ENCODE measurements at regions not wholly inside any gene's neighbourhood (a gene's known extent, or its start where the extent isn't known, plus 50 kb on each side); places are given as distances from the start of the nearest gene placed in this dataset.

DNA sequence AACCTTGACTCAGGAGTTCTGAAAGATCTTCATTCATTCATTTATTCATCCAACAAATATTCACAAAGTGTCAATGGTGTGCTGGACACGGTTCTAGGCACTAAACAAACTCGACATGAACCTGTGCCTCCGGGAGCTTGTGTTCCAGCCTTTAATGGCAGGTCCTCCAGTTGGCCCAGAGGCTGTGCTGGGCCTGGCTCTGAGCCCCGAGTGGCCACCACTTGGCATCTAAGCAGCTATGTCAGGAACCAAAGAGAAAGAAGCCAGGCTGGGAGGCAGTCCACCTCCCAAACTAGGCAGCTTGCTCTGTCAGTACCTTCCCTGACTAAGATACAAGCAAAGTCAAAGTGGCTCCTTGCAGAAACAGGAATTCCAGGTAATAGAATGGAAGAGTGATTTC, 233.6 kb downstream of the BUD13 start:
- Mint-ChIP-seq H3K27me3 (ENCODE audit: low read depth in 2 of 2) (peaks cover 16 to 19% of the 10 kb centered on the region in 2 donors), H3K9me3 (no peaks in the 10 kb centered on the region), H3K4me3 (no peak overlapping the region), H3K4me1 (no peaks in the 10 kb centered on the region), H3K27ac (no peak overlapping the region), H3K36me3 (no peaks in the 10 kb centered on the region)
- ATAC-seq: no peak
- no peak overlapping the region for H3K4me3 ChIP-seq (ENCODE audit: low read length)
- DNase-seq: no peak
- H3K36me3 ChIP-seq (ENCODE audit: control insufficient read depth, insufficient read depth, low read length): no peaks in the 10 kb centered on the region
- WGBS (ENCODE audit: insufficient coverage): 75% methylated on average over 4 of the region's 4 CpGs
- no peaks in the 10 kb centered on the region for H3K4me1 ChIP-seq (ENCODE audit: control insufficient read depth, insufficient read depth, low read length)
- no peaks in the 10 kb centered on the region for H3K27me3 ChIP-seq (ENCODE audit: control insufficient read depth, insufficient read depth, low read length)
- TF ChIP-seq CTCF (IDR thresholded peaks at IDR 0.05): no peak
- no peak overlapping the region for H3K27ac ChIP-seq (ENCODE audit: low read length)
- no peaks in the 10 kb centered on the region for H3K9me3 ChIP-seq (ENCODE audit: control insufficient read depth, insufficient read depth, low read length)
- intact Hi-C loops (cut with micrococcal nuclease): no loop called here

- WGBS (ENCODE audit: insufficient coverage): 83% methylated on average over 3 of the region's 3 CpGs
- no peak overlapping the region for H3K4me3 Mint-ChIP-seq
- intact Hi-C loops (cut with micrococcal nuclease): no loop called here
Observed at GRCh38 chr11:116538677-116539076, 234.1 kb downstream of the BUD13 start.

DNA sequence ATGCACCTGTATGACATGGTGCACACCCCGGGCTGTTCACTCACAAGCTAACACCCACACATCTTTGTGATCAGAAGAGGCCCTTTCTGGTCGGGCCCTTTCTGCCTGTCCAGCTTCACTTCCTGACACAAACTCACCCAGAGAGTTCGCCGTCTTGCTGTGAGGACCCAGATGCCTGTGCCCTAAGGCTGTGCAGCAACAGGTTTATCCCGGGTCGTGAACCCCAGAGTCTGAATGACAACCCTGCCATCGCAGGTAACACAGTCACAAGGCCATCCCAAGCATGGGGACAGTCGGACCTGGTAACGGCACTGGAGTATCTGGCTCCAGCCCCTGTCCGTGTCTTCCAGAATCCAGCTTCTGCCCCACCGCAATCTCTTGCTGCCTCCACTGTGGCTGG, 235.1 kb downstream of the BUD13 start:
- 79% methylated on average over 11 of the region's 11 CpGs for WGBS (ENCODE audit: insufficient coverage)
- no peaks in the 10 kb centered on the region for H3K36me3 ChIP-seq (ENCODE audit: control insufficient read depth, insufficient read depth, low read length)
- no peaks in the 10 kb centered on the region for H3K36me3 Mint-ChIP-seq
- H3K9me3 ChIP-seq (ENCODE audit: control insufficient read depth, insufficient read depth, low read length): no peaks in the 10 kb centered on the region
- no peak overlapping the region for H3K4me3 Mint-ChIP-seq
- intact Hi-C loops (cut with micrococcal nuclease): no loop called here
- H3K27me3 Mint-ChIP-seq (ENCODE audit: low read depth in 2 of 2): peaks cover 20 to 34% of the 10 kb centered on the region in 2 donors
- no peaks in the 10 kb centered on the region for H3K9me3 Mint-ChIP-seq
- no peaks in the 10 kb centered on the region for H3K4me1 Mint-ChIP-seq
- no peak overlapping the region for H3K4me3 ChIP-seq (ENCODE audit: low read length)
- DNase-seq: no peak
- H3K27me3 ChIP-seq (ENCODE audit: control insufficient read depth, insufficient read depth, low read length): no peaks in the 10 kb centered on the region
- H3K27ac ChIP-seq (ENCODE audit: low read length): no peak overlapping the region
- no peak for TF ChIP-seq CTCF (IDR thresholded peaks at IDR 0.05)
- ATAC-seq: no peak
- no peak overlapping the region for H3K27ac Mint-ChIP-seq
- H3K4me1 ChIP-seq (ENCODE audit: control insufficient read depth, insufficient read depth, low read length): no peaks in the 10 kb centered on the region

More at GRCh38 chr11:116538677-116539076, 234.1 kb downstream of the BUD13 start:
- Mint-ChIP-seq H3K9me3 (no peaks in the 10 kb centered on the region), H3K27me3 (ENCODE audit: low read depth in 2 of 2) (peaks cover 20 to 24% of the 10 kb centered on the region in 2 donors), H3K36me3 (no peaks in the 10 kb centered on the region), H3K4me1 (no peaks in the 10 kb centered on the region), H3K27ac (no peak overlapping the region)
- TF ChIP-seq CTCF (IDR thresholded peaks at IDR 0.05): no peak
- no peak for ATAC-seq
- Histone ChIP-seq H3K27ac (ENCODE audit: low read length) (no peak overlapping the region), H3K27me3 (ENCODE audit: control insufficient read depth, insufficient read depth, low read length) (no peaks in the 10 kb centered on the region), H3K9me3 (ENCODE audit: control insufficient read depth, insufficient read depth, low read length) (no peaks in the 10 kb centered on the region), H3K36me3 (ENCODE audit: control insufficient read depth, insufficient read depth, low read length) (no peaks in the 10 kb centered on the region), H3K4me3 (ENCODE audit: low read length) (no peak overlapping the region), H3K4me1 (ENCODE audit: control insufficient read depth, insufficient read depth, low read length) (no peaks in the 10 kb centered on the region)
- no peak for DNase-seq

- no peaks in the 10 kb centered on the region for H3K4me1 ChIP-seq (ENCODE audit: control insufficient read depth, insufficient read depth, low read length)
- WGBS (ENCODE audit: insufficient coverage): 24% methylated on average over 6 of the region's 10 CpGs
Observed at GRCh38 chr11:116537121-116537520, 235.7 kb downstream of the BUD13 start.

More at GRCh38 chr11:116537121-116537520, 235.7 kb downstream of the BUD13 start:
- no peaks in the 10 kb centered on the region for H3K9me3 Mint-ChIP-seq
- no peak for TF ChIP-seq CTCF (IDR thresholded peaks at IDR 0.05)
- no peak overlapping the region for H3K4me3 Mint-ChIP-seq
- Histone ChIP-seq H3K27me3 (ENCODE audit: control insufficient read depth, insufficient read depth, low read length) (no peaks in the 10 kb centered on the region), H3K4me3 (ENCODE audit: low read length) (no peak overlapping the region), H3K9me3 (ENCODE audit: control insufficient read depth, insufficient read depth, low read length) (no peaks in the 10 kb centered on the region), H3K27ac (ENCODE audit: low read length) (no peak overlapping the region), H3K36me3 (ENCODE audit: control insufficient read depth, insufficient read depth, low read length) (no peaks in the 10 kb centered on the region)
- peaks cover 22 to 38% of the 10 kb centered on the region in 2 donors for H3K27me3 Mint-ChIP-seq (ENCODE audit: low read depth in 2 of 2)
- DNase-seq: no peak
- H3K27ac Mint-ChIP-seq: no peak overlapping the region
- no peak for ATAC-seq
- no peaks in the 10 kb centered on the region for H3K36me3 Mint-ChIP-seq
- no peaks in the 10 kb centered on the region for H3K4me1 Mint-ChIP-seq
- intact Hi-C loops (cut with micrococcal nuclease): no loop called here
